Endodermal cell (in vitro differentiated cells): ENCODE measurements at regions not wholly inside any gene's neighbourhood (a gene's known extent, or its start where the extent isn't known, plus 50 kb on each side); places are given as distances from the start of the nearest gene placed in this dataset.

Experiments used
- DNase-seq: peaks from one replicate; pipeline ENCODE4 v3.0.0-alpha.2; 2017
- H3K27ac ChIP-seq: 2 replicates; pipeline ENCODE4 v1.5.1; 2013; ENCODE audit warnings: mild to moderate bottlenecking, low read depth, low read length, moderate library complexity
- H3K27me3 ChIP-seq: 2 replicates; pipeline ENCODE4 v1.6.1; 2013; ENCODE audit warnings: mild to moderate bottlenecking, low read length, moderate library complexity; ENCODE audit not compliant: insufficient read depth, control insufficient read depth, poor library complexity, severe bottlenecking
- H3K36me3 ChIP-seq: 2 replicates; pipeline ENCODE4 v1.7.0; 2013; ENCODE audit warnings: mild to moderate bottlenecking, low read length, moderate library complexity; ENCODE audit not compliant: control insufficient read depth, insufficient read depth
- H3K4me1 ChIP-seq: one replicate; pipeline ENCODE4 v1.7.0; 2013; ENCODE audit warnings: low read length; ENCODE audit not compliant: control insufficient read depth, insufficient read depth
- H3K4me3 ChIP-seq: 2 replicates; pipeline ENCODE4 v1.5.1; 2013; ENCODE audit warnings: mild to moderate bottlenecking, low read length, moderate library complexity
- H3K9ac ChIP-seq: 2 replicates; pipeline ENCODE4 v1.6.1; 2013; ENCODE audit warnings: mild to moderate bottlenecking, low read length, moderate library complexity; ENCODE audit not compliant: poor library complexity, severe bottlenecking; ENCODE audit errors: extremely low read depth
- H3K9me3 ChIP-seq: 2 replicates; pipeline ENCODE4 v1.6.1; 2013; ENCODE audit warnings: mild to moderate bottlenecking, low read length, moderate library complexity; ENCODE audit not compliant: control insufficient read depth
- H3K27ac Mint-ChIP-seq: 2 replicates; pipeline ENCODE4 v1.8.0; 2020; ENCODE audit warnings: mixed read lengths
- H3K27me3 Mint-ChIP-seq: 2 replicates; pipeline ENCODE4 v1.8.0; 2021; ENCODE audit warnings: mild to moderate bottlenecking, mixed read lengths; ENCODE audit not compliant: insufficient read depth
- H3K36me3 Mint-ChIP-seq: 2 replicates; pipeline ENCODE4 v1.8.0; 2020; ENCODE audit warnings: low read depth, mixed read lengths
- H3K4me1 Mint-ChIP-seq: 2 replicates; pipeline ENCODE4 v1.8.0; 2020; ENCODE audit warnings: mixed read lengths
- H3K4me3 Mint-ChIP-seq: 2 replicates; pipeline ENCODE4 v1.8.0; 2020; ENCODE audit warnings: mild to moderate bottlenecking, moderate library complexity, mixed read lengths
- H3K9me3 Mint-ChIP-seq: 2 replicates; pipeline ENCODE4 v1.8.0; 2020; ENCODE audit warnings: mild to moderate bottlenecking, mixed read lengths
- CTCF ChIP-seq: fragments of 200-600 bp; sonication (generic); conservative IDR thresholded peaks from 2 replicates; pipeline ENCODE4 v1.5.0; 2021; ENCODE audit warnings: antibody characterized with exemption, mild to moderate bottlenecking
- WGBS, 2 experiments: methylation state at CpG; one replicate each; pipeline versions ENCODE4 v1.1.5 to v1.1.7; 2013; ENCODE audit warnings: missing lambda C conversion rate in 2 of 2, mixed read lengths in 1 of 2; ENCODE audit not compliant: insufficient coverage in 1 of 2, insufficient read length in 1 of 2; 5-methylcytosine and 5-hydroxymethylcytosine counted together

- no peaks in the 10 kb centered on the region for H3K9me3 ChIP-seq
- TF ChIP-seq CTCF: no peak
- no peak overlapping the region for H3K4me3 ChIP-seq
- no peak for DNase-seq
- H3K27ac Mint-ChIP-seq: peak overlapping the region; percentile 67
- H3K36me3 ChIP-seq: no peaks in the 10 kb centered on the region
- H3K27me3 ChIP-seq: no peaks in the 10 kb centered on the region
- H3K4me1 ChIP-seq: no peaks in the 10 kb centered on the region
- no peak overlapping the region for H3K4me3 Mint-ChIP-seq
- no peaks in the 10 kb centered on the region for H3K36me3 Mint-ChIP-seq
- no peaks in the 10 kb centered on the region for H3K27me3 Mint-ChIP-seq
- peak overlapping the region; percentile 54 for H3K27ac ChIP-seq
- 68% methylated on average over 3 of the region's 3 CpGs; no CpG with 5 or more reads in 1 of the 2 experiments for WGBS, 2 experiments
- H3K4me1 Mint-ChIP-seq: peaks cover 10% of the 10 kb centered on the region
- H3K9ac ChIP-seq: no peak overlapping the region
- H3K9me3 Mint-ChIP-seq: peaks cover 8% of the 10 kb centered on the region
Observed at GRCh38 chr2:150267651-150268415, 219.6 kb downstream of the RND3 start.

- Mint-ChIP-seq H3K27ac (no peak overlapping the region), H3K36me3 (no peaks in the 10 kb centered on the region), H3K4me1 (peaks cover 10% of the 10 kb centered on the region), H3K9me3 (peaks cover 8% of the 10 kb centered on the region), H3K4me3 (no peak overlapping the region), H3K27me3 (no peaks in the 10 kb centered on the region)
- H3K4me1 ChIP-seq: no peaks in the 10 kb centered on the region
- 94% methylated on average over 2 of the region's 2 CpGs; no CpG with 5 or more reads in 1 of the 2 experiments for WGBS, 2 experiments
- H3K27ac ChIP-seq: no peak overlapping the region
- H3K9me3 ChIP-seq: no peaks in the 10 kb centered on the region
- no peaks in the 10 kb centered on the region for H3K36me3 ChIP-seq
- TF ChIP-seq CTCF: no peak
- no peaks in the 10 kb centered on the region for H3K27me3 ChIP-seq
- no peak for DNase-seq
- no peak overlapping the region for H3K9ac ChIP-seq
- H3K4me3 ChIP-seq: no peak overlapping the region
Observed at GRCh38 chr2:150266931-150267330, 220.5 kb downstream of the RND3 start.

- Mint-ChIP-seq H3K36me3 (no peaks in the 10 kb centered on the region), H3K27ac (no peak overlapping the region)
Observed at GRCh38 chr2:150264442-150264841, 223.0 kb downstream of the RND3 start.

More at GRCh38 chr2:150264442-150264841, 223.0 kb downstream of the RND3 start:
- Mint-ChIP-seq H3K27me3 (no peaks in the 10 kb centered on the region), H3K4me1 (peaks cover 16% of the 10 kb centered on the region), H3K4me3 (no peak overlapping the region), H3K9me3 (peaks cover 5% of the 10 kb centered on the region)
- Histone ChIP-seq H3K27ac (no peak overlapping the region), H3K36me3 (no peaks in the 10 kb centered on the region), H3K9ac (no peak overlapping the region), H3K9me3 (no peaks in the 10 kb centered on the region), H3K27me3 (no peaks in the 10 kb centered on the region), H3K4me1 (no peaks in the 10 kb centered on the region), H3K4me3 (no peak overlapping the region)
- DNase-seq: no peak
- no peak for TF ChIP-seq CTCF
- WGBS, 2 experiments: 100% methylated on average over 2 of the region's 2 CpGs; no CpG with 5 or more reads in 1 of the 2 experiments
